Inferior parietal cortex (tissue), 1 donor: ENCODE measurements at regions not wholly inside any gene's neighbourhood (a gene's known extent, or its start where the extent isn't known, plus 50 kb on each side); places are given as distances from the start of the nearest gene placed in this dataset.
"Not testable (repeated sequence)": the region's sequence is repeated elsewhere in the genome, so short reads cannot be mapped to it uniquely, and the experiment has no call there.

Source experiments
- DNase-seq: peaks from one replicate; pipeline ENCODE4 v3.0.0-alpha.2; 2016; ENCODE audit errors: extremely low spot score

DNA sequence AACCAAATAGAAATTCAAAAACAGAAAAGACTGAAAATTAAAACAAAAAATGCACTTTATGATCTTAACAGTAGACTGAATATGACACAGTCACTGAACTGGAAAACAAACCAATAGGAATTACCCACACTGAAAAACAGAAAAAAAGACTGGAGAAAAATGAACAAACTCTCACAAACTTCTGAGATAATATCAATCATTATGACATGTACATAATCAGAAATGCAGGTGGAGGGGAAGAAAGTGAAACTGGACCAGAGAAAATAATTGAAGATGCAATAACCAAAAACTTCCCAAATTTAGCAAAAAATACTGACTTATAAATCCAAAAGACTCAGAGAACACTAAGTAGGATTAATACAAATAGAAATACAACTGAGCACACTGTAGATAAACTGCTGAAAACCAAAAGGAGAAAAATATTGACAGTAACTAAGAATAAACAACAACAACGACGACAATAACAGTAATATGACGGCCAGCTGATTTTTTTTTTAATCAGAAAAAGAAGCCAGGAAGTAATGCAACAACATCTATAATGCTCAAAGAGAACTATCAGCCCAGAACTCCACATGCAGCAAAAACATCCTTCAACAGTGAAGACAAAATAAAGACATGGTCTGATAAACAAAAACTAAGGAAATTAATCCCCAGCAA lies 108.1 kb downstream of the ZFAND4 start:
- no peak for DNase-seq

DNA sequence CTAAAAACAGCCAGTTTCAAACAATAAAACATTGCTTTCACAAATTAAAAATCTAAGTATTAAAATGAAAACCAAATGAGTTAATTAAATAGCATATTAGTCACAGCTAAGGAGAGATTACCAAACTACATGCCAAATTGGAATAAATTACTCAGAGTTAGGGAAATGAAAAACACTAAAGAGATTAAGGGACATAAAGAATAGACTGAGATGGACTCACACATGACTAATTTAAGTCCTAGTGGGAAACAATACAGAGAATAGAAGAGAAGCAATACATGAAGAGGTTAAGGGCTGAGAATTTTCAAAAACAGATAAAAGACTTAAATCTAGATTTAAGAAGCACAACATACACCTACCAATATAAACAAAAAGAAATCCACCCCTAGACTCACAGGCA lies 110.6 kb downstream of the ZFAND4 start:
- no peak for DNase-seq

DNA sequence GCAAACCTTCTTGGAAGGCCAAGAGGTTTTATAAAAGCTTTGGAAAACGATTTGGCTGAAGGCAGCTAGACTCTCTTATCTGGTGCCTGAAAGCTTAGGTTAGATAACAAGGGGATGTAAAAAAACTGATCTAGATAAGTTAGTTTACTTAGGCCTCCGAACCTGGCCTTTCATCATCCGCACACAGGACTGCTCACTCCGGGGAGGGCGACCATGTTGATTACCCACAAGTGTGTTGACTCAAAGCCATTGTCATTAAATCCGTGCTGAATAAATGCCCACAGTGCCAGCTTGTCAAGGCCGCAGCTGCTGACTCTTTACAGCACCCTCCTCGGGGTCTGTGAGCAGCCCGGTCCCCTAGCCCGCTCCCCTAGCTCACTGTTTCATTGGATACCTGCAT lies 112.3 kb downstream of the ZFAND4 start:
- no peak for DNase-seq

DNA sequence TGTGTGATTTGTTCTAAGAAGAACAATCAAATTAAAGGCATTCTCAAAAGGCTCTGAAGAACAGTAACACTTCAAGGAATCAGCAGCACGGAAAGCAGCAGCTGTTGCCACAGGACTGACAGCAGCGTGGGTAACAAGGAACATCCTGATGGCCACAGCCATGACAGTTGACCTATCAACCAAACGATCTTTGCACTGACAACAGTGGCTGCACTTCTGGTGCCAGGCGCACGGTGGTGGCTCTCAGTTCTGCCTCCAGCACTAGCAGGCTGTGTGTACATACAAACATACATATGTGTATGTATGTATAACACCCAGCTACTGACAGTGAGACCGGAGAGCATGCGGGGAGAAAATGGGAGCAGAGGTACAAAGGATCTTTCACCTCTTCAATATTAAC lies 114.1 kb downstream of the ZFAND4 start:
- no peak for DNase-seq

DNA sequence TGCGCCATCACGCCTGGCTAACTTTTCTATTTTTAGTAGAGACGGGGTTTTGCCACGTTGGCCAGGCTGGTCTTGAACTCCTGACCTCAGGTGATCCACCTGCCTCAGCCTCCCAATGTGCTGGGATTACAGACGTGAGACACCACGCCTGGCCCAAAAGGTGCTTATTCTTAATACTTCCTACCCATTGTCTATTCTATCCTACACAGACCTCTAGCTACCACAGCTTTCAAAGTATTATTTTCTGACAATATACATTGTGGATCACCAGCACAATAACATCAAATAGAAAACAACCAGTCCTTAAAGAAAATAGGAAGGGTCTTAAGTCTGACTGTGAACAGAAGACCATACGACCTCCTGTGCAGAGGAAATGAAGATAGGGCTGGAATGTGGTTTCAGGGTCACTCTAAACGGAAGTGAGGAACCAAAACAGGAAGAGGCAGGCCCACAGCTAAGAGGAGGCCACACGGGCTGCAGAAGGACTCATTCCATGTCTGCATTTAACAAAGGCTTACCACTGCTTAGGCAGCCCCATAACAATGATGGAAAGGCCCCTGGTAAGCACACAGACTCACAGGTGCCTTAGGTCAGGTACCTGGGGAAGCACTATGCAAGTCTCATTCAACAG lies 115.2 kb downstream of the ZFAND4 start:
- DNase-seq = no peak

DNA sequence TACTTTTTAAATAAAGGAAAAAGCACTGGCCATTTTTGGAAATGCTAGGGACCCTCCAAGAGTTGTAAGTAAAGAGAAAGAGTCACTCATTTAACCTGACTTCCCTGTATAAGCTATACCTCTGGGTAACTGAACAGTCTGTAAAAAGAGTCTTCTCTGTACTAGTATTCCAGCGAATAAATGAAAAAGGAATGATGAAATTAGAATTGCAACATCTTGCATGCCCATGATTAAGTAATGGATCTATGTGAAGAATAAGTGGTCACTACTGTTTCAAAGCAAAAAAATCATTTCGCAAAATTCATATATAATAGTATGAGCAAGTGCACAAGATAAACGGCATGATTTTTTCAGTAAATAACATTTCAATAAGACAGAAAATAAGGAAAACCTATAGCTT lies 116.8 kb downstream of the ZFAND4 start:
- DNase-seq = no peak

DNA sequence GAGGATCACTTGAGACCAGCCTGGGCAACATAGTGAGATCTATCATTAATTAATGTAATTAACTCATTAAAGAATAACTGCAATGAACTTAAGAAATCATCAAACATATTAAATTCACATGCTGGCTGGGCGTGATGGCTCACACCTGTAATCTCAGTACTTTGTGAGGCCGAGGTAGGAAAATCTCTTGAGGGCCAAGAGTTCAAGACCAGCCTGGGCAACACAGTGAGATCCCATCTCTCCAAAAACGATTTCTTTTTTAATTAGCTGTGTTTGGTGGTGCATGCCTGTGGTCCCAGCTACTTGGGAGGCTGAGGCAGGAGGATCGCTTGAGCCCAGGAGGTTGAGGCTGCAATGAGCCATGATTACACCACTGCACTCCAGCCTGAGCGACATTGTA lies 117.2 kb downstream of the ZFAND4 start:
- DNase-seq = not testable (repeated sequence)

DNA sequence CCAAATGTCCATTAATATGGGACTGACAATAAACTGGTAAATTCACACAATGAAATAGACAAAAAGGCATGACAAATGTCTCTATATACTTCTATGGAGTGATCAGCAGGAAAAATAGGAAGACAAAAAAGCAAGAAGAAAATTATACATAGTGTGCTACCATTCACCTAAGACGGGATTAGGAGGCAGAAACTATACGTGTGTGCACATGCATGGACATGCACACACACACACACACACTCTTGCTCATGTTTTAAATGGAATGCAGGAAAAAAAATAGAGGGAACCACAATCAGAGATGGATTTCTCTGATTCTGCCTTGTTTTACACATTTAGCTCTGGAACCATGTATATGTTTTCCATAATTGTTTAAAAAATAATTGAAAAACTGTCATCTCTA lies 119.0 kb downstream of the ZFAND4 start:
- no peak for DNase-seq

DNA sequence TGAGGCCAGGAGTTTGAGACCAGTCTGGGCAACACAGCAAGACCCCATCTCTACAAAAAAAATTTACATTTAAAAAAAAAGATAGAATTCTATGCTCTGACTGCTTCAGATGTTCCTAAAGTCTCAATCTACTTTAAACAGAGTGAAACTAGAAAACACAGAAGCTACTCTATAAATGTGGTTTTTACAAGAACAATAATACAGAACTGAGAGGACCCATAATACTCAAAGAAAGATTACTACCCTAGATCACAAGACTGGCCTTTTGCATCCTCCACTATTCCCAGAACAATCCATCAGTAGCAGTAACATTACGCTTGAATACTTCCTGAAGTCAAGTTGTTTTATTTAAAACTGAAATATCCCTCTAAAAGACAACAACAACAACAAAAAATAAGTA lies 119.4 kb downstream of the ZFAND4 start:
- no peak for DNase-seq

DNA sequence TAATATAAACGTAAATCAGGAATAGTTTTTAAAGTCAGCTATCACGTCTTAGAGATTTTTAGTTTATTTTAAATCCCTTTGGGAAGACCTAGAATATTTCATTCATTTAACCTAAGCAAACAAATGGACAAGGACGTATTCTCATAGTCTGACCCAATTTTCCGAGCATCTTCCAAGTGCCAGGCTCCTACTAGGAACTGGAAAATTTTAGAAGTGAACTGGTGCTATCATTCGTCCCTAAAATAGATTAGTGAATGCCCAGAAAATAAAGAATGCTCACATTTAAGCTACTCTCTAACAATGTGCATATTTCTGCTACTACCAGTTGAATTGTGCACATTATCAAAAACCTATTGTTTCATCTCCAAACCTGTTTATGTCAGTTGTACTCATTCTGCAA lies 120.1 kb downstream of the ZFAND4 start:
- DNase-seq = no peak

DNA sequence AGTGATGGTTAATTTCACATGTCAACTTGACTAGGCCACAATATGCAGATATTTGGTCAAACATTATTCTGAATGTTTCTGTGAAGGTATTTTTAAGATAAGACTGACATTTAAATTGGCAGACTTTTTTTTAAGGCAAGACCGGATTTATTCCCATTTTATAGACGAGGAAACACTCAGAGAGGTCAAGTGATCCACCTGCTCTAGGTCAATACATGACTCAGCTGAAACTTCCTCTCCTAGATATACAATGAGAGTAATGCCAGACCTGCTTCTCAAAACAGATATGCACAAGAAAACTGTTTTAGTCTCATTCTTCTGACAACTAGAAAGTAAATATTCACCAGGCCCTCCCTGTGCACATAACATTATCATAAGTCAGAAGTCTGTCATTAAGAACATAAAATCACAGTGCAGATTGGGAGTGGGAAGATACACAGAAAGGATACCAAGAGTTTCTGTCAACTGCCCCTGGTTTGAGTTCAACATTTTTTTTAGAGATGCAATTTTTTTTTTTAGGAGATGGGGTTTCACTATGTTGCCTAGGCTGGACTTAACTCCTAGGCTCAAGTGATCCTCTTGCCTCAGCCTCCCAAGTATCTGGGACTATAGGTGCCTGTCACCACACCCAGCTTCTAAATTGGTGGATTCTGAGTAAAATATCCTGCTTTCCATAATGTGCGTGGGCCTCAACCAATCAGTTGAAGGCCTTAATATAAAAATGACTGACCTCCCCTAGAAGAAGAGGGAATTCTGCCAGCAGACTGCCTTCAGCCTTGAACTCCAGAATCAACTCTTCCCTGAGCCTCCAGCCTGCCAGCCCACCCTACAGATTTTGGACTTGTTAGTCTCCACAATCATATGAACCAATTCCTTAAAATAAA lies 121.4 kb downstream of the ZFAND4 start:
- DNase-seq = no peak

DNA sequence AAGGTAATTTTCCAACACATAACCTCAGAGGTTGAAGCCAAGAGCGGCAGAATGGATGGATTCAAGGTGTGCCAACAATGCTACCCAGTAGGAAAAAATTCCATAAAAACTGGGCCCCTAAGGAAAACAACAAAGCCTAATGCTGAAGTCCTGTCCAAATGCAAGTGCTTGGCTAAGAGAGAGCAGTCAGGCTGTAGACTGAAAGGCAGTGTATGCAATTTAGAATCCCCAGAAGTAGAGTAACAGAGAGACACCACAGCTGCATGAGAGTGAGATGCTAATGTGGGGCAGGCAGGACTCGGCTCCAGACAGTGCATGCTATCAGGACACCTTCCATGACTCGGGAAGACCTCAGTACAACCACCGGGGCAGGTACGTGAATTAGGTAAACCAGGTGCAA lies 124.5 kb downstream of the ZFAND4 start:
- DNase-seq = no peak

DNA sequence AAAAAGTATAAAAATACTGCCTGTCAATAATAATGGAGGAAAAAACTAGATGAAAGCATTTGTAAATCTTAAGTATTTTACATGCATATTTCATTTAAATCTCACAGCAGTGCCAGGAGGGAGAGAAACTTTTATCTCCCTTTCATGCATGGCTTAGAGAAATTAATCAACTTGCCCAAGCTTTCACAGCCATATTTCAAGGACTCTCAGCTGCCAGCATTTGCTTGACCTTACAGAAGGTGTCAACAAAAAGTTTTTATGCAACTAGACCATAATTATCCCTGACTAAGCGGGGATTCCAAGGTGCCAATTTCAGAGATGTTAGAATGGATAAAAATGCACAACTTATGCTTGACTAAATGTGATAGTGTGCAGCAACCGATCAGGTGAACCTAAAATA lies 125.4 kb downstream of the ZFAND4 start:
- no peak for DNase-seq

DNA sequence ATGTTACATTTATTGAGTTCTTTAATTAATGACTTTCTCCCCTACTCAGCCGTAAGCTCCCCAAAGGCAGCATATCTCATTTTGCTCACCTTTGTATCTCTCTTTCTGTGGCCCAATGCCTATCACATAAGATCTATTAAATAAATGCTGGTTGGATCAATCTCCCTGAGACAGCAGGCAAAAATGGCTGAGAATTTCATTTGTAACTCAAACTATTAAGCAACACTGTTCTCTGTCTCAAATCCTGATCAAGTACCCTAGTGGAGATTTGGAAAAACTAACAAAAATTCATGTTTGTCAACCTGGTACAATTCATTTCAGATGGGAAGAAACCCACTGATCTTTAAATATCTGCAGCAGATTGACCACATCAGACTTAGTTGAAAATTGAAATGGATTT lies 127.4 kb downstream of the ZFAND4 start:
- DNase-seq = no peak

DNA sequence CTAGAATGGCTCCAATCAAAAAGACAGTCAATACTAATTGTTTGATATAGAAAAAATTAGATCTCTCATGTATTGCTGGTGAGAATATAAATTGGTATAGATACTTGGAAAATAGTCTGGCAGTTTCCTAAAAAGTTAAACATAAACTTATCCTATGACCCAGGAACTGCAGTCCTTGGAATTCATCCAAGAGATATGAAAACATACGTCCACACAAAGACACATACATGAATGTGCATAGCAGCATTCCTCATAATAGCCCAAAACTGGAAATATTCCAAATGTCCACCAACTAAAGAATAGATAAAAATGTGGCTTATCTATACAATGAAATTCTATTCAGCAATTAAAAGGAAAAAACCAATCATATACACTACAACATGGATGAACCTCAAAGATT lies 128.4 kb downstream of the ZFAND4 start:
- no peak for DNase-seq

DNA sequence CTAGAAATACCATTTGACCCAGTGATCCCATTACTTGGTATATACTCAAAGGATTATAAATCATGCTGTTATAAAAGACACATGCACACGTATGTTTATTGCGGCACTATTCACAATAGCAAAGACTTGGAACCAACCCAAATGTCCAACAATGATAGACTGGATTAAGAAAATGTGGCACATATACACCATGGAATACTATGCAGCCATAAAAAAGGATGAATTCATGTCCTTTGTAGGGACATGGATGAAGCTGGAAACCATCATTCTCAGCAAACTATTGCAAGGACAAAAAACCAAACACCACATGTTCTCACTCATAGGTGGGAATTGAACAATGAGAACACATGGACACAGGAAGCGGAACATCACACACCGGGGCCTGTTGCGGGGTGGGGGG lies 131.5 kb downstream of the ZFAND4 start:
- not testable (repeated sequence) for DNase-seq

DNA sequence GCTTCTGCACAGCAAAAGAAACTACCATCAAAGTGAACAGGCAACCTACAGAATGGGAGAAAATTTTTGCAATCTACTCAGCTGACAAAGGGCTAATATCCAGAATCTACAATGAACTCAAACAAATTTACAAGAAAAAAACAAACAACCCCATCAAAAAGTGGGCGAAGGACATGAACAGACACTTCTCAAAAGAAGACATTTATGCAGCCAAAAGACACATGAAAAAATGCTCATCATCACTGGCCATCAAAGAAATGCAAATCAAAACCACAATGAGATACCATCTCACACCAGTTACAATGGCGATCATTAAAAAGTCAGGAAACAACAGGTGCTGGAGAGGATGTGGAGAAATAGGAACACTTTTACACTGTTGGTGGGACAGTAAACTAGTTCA lies 132.0 kb downstream of the ZFAND4 start:
- DNase-seq = not testable (repeated sequence)

DNA sequence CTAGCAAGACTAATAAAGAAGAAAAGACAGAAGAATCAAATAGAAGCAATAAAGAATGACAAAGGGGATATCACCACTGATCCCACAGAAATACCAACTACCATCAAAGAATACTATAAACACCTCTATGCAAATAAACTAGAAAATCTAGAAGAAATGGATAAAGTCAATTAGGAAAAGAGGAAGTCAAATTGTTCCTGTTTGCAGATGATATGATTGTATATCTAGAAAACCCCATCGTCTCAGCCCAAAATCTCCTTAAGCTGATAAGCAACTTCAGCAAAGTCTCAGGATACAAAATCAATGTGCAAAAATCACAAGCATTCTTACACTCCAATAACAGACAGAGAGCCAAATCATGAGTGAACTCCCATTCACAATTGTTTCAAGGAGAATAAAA lies 133.0 kb downstream of the ZFAND4 start:
- DNase-seq = not testable (repeated sequence)

DNA sequence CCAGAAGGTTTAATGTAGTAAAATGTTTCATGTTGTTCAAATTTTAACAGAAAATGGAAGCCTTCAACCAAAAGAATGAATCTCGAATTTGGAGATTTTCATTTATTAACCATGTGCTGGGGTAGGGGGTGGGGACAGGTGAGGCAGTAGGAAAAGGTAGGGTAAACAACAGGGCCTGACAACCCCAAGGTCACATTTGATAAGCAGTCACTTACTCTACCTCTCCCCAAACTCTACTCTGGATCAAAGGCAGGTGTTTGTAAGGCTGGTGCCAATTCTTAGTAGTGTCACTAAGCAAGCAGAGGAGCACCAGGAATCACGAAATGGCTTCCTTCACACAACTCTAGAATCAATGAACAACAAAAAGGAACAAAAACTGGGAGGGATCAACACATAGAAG lies 138.0 kb downstream of the ZFAND4 start:
- DNase-seq = no peak

DNA sequence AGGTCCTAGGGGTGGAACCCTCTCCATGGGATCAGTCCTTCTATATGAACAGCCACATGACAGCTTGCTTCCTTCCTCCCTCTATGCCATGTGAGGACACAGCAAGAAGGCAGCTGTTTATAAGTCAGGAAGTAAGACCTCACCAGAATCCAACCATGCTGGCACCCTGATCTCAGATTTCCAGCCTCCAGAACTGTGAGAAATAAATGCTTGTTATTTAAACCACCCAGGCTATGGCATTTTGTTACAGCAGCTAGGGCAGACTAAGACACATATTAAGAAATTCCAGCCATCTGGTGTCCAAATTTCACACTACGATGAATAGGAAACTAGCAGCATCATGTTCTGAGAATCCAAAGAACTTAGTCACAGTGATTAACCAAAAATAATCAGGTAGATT lies 140.1 kb downstream of the ZFAND4 start:
- DNase-seq = no peak

DNA sequence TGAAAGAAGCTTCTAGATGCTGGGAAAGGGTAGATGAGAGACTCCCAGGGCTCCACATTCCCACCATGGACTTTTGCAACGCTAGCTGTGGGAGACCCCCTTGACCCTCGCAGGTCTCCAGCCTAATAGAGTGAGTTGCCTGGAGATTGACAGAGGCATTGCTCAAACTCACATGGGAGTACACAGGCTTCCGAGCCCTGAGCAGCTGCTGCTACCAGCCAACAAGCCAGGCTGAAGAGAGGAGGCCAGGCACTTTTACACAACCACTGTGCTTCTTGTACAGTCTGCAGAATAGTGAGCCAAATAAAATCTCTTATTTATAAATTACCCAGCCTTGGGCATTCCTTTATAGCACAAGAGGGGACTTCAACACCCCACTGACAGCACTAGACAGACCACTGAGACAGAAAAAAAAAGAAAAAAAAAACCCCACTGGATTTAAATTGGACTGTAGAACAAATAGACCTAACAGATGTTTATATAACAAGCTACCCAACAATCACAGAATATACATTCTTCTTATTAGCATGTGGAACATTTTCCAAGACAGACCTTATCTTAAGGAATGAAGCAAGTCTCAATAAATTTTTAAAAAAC lies 146.2 kb downstream of the ZFAND4 start:
- no peak for DNase-seq

DNA sequence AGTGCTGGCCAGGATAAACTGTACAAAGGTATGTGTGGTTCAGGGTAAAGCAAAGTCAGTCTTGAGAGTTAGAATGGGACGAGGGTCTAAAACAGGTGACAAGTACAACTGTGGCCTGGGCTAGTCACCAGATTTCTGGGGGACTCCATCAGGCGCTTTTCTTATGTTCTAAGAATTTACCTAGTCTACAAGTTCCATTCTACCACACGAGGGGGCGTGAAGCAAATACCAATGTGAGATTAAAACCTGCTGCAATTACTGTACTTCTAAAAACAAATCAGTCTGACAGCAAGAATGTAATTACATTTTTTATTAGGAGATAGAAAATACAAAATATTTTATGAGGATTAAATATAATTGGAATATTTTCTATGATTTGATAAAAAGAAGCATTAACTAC lies 146.5 kb downstream of the ALOX5 start:
- DNase-seq = no peak

DNA sequence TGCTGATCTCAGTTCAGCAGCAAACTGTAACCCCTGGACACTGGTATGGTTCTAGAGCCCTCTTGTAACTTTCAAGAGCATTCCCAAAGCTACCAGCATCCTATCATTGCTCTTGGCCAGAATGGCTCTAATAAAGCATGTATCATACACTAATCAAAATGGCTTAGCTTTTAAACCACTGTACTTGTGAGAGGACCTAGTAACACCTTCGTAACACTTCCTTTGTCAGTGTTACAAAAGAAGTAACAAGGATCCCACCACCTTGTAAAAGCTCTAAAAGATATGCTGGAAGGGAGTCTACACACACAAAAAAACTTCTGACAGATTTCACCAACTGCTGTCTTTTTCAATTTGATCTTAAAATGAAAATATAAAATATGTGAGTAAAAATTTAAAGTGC lies 144.7 kb downstream of the ALOX5 start:
- no peak for DNase-seq
